GM18907 (cell line): ENCODE measurements at regions not wholly inside any gene's neighbourhood (a gene's known extent, or its start where the extent isn't known, plus 50 kb on each side); places are given as distances from the start of the nearest gene placed in this dataset.

Source experiments
- ATAC-seq: cut with Tn5 transposase; IDR thresholded peaks from one replicate; pipeline ENCODE4 v1.9.1; 2021; ENCODE audit warnings: mild to moderate bottlenecking, moderate library complexity; ENCODE audit not compliant: unreplicated experiment

DNA sequence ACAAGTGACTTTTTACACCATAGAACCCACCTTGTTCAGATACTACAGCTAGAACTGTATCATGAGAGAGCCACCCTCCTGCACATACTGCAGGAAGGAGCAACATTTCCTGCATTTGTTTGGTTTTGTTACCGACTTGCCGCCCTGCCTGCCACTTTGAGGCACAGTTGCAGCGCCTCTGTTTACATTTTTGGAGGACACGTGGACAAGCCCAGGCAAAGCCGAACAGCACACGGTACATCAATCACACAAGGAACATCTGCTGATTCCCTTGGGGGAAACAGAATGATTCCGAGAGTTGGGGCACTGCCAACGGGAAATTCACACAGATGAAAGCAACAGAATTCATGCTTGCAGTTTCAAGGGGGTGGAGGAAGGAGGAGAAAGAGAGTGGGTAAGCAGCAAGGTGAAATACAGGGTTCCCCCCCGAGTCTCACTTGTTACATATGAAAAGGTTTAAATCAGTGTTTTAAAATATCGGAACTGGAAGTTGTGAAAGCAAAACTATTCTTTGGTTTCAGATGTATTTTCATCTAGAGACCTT lies 110.7 kb downstream of the BTG1 start:
- ATAC-seq = peak; percentile 83

- ATAC-seq = no peak
Observed at GRCh38 chr12:92034083-92034482, 111.6 kb downstream of the BTG1 start.

DNA sequence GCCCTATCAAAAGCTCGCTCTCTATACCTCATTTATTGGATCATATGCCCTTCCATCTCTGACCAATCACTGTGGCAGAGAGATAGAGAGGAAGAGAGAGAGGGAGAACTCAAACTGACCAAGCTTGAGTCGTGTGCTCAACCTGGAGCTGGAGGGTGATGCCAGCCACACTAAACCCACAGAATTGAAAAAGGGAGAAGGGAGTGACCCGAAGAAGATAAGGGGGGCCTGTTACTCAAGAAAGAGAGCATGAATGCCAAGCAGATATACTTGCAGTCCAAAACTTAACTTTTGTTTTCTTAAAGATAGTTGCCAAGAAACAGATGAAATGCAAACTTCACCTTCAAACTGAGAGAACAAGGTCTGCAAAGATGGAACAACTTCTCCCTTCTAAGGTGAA lies 112.7 kb downstream of the BTG1 start:
- no peak for ATAC-seq

DNA sequence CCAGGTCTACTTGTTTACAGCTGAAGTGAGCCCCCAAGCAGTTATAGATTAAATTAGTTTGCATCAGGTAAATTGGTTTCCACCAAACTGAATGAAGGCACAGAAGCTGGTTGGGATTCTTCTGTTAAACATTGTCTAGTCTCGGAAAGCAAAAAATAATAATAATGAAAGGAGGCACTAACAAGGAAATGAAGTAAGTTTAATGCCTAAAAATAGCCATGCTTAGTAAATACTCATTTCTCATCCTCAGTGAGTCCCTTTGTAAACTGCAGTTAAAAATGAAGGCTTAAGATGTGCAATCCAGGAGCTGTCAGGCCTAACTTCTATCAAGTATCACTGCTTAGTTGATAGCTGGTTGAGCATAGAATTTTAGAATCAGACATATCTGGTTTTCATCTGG lies 113.5 kb downstream of the BTG1 start:
- ATAC-seq = no peak

GRCh38 chr12:92030618-92031017 lies 115.0 kb downstream of the BTG1 start:
- ATAC-seq = peak; percentile 77

DNA sequence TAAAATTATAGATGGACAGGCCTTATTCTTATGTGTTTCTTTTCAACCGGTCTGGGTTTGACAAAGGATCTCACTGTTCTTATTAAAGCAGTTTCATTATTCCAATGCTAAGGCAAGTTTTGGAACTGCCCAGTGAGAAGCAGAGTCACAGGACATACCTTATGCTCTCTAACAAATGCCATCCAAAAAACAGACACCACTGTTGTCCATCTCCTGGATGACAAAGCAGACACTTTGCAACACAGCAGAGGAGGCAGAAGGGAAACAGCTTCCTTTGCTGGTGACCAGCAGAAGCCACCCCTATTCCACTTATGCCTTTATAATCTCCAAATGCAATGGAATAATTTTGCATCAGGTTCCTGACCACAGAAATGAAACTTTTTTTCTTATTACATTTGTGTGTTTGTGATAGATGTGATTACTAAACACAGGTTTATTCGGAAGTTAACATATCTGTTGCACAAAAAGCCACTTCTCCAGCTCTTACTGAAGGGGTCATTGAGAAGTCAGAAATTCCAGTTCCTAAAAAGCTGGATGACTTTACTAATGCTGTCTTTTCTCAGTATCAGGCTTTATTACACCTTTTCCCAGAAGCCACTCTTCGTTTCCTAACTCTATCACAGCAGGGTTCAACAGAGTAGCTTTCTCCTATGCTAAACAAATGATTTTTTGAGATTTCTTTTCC lies 115.6 kb downstream of the BTG1 start:
- no peak for ATAC-seq

GRCh38 chr12:92029136-92029535 lies 116.5 kb downstream of the BTG1 start:
- ATAC-seq = no peak

GRCh38 chr12:92028441-92028709 lies 117.3 kb downstream of the BTG1 start:
- ATAC-seq = no peak

DNA sequence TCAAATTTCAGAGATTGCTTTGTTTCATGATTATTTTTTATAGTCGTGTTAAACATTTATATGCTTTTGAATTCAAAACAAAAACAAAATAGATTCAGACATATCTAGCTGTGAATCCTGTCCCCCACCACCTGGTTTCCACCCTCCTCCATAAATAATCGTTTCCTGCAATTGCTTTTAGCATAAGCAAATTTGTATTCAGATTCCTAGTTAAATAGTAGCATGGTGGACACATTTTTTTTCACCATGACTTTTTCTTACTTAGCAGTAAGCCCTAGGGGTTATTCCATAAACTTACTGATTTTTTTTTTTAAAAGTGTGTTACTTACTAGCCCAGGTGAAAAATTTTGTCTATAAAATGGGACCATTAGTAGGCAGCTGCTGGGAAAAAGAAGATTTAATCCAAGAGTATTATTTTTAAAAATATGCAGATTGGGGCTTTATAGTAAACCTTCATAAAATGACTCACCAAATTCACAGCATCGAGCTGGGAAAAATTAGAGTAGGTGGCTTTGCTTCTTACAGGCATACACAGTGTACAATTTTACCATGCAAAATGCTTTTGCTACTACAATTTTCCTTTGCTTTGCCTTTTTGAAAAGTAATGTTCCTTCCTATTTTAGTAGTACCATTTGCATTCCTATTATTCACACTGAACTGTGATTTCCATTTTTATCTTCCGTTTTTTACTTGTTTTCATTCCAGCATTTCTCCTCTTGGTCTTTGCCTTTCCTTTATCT lies 117.8 kb downstream of the BTG1 start:
- no peak for ATAC-seq

DNA sequence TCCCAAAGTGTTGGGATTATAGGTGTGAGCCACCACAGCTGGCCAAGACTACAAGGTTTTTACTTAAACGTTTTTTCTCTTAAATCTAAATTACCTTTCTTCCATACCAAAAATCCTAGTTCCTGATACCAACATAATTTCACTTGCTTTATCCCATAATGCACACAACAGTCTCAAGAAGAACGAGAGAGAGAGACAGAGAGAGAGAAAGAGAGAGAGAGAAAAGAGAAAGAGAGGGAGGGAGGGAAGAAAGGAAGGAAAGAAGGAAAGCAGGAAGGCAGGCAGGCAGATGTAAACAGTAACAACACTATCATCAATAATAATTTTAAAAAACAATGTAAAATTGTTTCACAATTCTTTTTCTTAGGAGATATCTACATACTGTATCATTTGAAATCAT lies 118.4 kb downstream of the BTG1 start:
- no peak for ATAC-seq

DNA sequence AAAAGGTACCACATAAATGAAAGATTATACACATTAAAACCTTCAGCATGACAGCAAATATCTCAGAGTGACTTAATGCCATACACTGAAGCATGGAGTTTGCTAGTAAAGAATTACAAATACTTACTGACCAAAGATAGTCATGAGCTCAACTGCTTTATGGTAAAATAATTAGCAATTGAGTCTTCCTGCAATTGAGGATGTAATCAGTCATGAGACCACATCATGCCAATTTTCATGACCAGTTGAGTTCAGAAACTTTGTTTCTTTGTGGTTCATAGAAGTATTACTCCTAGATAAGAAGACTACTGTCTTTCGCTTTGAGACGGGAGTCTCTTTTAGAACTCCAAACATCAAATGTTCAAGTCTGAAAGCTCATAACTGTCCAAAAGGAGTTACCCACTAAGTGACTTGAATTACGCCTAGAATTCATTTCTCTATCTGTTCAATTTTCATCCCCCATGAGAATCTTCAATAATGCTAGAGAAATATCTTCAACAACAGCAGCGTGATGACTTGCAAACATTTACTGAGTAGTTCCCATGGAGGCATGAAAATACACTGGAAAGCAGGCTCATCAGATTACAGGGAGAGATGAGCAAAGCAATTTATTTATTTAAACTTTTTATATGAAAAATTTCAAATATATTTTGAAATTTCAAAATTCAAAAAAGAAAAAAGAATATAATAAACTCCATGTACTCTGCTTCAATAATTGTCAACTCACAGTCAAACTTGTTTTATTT lies 120.0 kb downstream of the BTG1 start:
- no peak for ATAC-seq

DNA sequence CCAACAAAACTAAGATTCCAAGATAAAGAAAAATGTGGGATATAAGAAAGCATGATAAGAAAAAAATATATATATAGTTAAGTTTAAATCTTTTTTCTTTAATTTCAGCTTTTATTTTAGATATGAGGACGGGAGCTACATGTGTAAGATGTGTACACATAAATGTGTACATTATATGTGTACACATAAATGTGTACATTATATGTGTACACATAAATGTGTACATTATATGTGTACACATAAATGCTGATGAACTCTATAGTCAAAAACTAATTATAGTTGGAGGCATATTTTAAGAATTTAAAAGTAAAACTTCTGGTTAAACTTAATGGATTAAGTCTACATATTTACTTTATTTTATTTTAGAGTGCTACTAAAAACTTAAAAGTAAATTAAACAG lies 123.6 kb downstream of the BTG1 start:
- ATAC-seq = no peak

DNA sequence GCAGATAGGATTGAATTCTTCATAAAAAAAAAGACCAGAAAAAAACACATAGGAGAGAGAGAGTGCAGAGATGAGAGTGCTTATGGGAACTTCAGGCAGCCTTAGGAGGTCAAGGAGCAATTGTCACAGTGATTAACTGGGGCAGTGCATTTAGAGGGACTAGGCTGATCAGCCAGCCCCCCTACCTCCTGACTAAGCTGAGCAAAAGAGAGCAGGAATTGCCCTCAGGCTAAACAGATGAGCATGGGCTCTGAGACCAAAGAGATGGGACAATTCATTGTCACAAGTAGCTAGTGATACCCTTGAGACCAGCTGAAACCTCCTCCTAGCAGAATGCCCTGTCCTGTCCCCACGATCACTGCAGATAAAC lies 124.0 kb downstream of the BTG1 start:
- no peak for ATAC-seq

GRCh38 chr12:92020983-92021665 lies 124.5 kb downstream of the BTG1 start:
- no peak for ATAC-seq

GRCh38 chr12:92019491-92020277 lies 126.0 kb downstream of the BTG1 start:
- no peak for ATAC-seq

GRCh38 chr12:92012691-92013090 lies 133.0 kb downstream of the BTG1 start:
- no peak for ATAC-seq

GRCh38 chr12:92010853-92011701 lies 134.6 kb downstream of the BTG1 start:
- ATAC-seq = no peak

- no peak for ATAC-seq
Observed at GRCh38 chr12:92010368-92010767, 135.3 kb downstream of the BTG1 start.

DNA sequence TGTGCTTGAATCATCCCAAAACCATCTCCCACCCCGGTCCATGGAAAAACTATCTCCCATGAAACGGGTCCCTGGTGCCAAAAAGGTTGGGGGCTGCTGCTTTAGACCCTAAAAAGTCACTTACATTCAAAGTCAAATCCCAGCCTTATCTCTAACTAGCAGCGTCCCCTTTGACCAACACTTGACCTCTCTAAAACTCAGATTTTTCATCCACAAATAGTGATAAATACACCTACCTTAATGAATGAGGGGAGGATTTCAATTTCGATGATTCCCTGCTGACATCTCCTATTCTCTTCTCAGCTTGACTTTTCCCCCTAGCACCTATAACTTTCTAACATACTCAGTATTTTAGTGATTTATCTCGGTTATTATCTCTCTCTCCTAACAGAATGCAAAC lies 137.3 kb downstream of the BTG1 start:
- no peak for ATAC-seq

DNA sequence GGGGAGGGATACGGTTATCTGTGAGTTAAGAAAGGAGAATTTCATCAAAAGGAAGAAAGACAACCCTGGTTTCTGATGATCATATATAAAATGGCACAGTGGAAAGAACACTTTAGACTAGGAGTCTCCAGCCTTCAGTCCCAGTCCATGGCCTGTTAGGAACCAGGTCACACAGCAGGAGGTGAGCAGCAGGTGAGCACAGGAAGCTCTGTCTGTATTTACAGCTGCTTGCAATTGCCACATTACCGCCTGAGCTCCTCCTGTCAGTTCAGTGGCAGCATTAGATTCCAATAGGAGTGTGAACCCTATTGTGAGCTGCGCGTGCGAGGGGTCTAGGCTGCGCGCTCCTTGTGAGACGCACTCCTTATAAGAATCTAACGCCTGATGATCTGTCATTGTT lies 137.9 kb downstream of the BTG1 start:
- ATAC-seq = no peak
